ENCODE measurements at regions not wholly inside any gene's neighbourhood (a gene's known extent, or its start where the extent isn't known, plus 50 kb on each side); places are given as distances from the start of the nearest gene placed in this dataset.

- no peak overlapping the region for H3K4me3 ChIP-seq
- H3K27me3 ChIP-seq = no peaks in the 10 kb centered on the region
- no peak for TF ChIP-seq CTCF (IDR thresholded peaks at IDR 0.05)
- no peak for TF ChIP-seq EP300 (IDR thresholded peaks at IDR 0.05)
- no peak for TF ChIP-seq POLR2A (IDR thresholded peaks at IDR 0.05)
- TF ChIP-seq POLR2AphosphoS5 (IDR thresholded peaks at IDR 0.05) = no peak
- no peak overlapping the region for H3K27ac ChIP-seq
- no peaks in the 10 kb centered on the region for H3K9me3 ChIP-seq
- no peaks in the 10 kb centered on the region for H3K4me1 ChIP-seq
- WGBS, 5 donors = 83 to 97% (median 92%) methylated on average over 4 of the region's 4 CpGs
- no peak for DNase-seq
- H3K36me3 ChIP-seq = no peaks in the 10 kb centered on the region
- intact Hi-C loops (cut with DNase I; ENCODE audit: low total_unique reads) = no loop called here
Measured at GRCh38 chr1:63064135-63064534, 258.2 kb upstream of the FOXD3 start.

- no peak for TF ChIP-seq POLR2AphosphoS5 (IDR thresholded peaks at IDR 0.05)
- TF ChIP-seq CTCF (IDR thresholded peaks at IDR 0.05) = no peak
- no peak for TF ChIP-seq POLR2A (IDR thresholded peaks at IDR 0.05)
- no peak for TF ChIP-seq EP300 (IDR thresholded peaks at IDR 0.05)
- Histone ChIP-seq H3K4me1 (peaks cover 1 to 2% (median 1%) of the 10 kb centered on the region in 4 donors), H3K9me3 (no peaks in the 10 kb centered on the region), H3K27me3 (peaks cover 0 to 24% (median 13%) of the 10 kb centered on the region in 3 donors), H3K36me3 (no peaks in the 10 kb centered on the region), H3K27ac (no peak overlapping the region), H3K4me3 (no peak overlapping the region)
- intact Hi-C loops (cut with DNase I; ENCODE audit: low total_unique reads) = no loop called here
- no peak for DNase-seq
- WGBS, 5 donors = 80 to 91% (median 85%) methylated on average over 7 of the region's 7 CpGs
Measured at GRCh38 chr1:63068626-63069025, 253.7 kb upstream of the FOXD3 start.

GRCh38 chr1:63069214-63069613 is 253.2 kb upstream of the FOXD3 start:
- DNase-seq = no peak
- peaks cover 5 to 7% (median 6%) of the 10 kb centered on the region in 4 donors for H3K4me1 ChIP-seq
- intact Hi-C loops (cut with DNase I; ENCODE audit: low total_unique reads) = no loop called here
- TF ChIP-seq EP300 (IDR thresholded peaks at IDR 0.05) (no peak), POLR2A (IDR thresholded peaks at IDR 0.05) (no peak), CTCF (IDR thresholded peaks at IDR 0.05) (no peak), POLR2AphosphoS5 (IDR thresholded peaks at IDR 0.05) (no peak)
- H3K27ac ChIP-seq = no peak overlapping the region
- WGBS, 5 donors = 83 to 93% (median 88%) methylated on average over 6 of the region's 6 CpGs
- H3K36me3 ChIP-seq = no peaks in the 10 kb centered on the region
- peaks cover 0 to 30% (median 19%) of the 10 kb centered on the region in 3 donors for H3K27me3 ChIP-seq
- H3K9me3 ChIP-seq = no peaks in the 10 kb centered on the region
- H3K4me3 ChIP-seq = no peak overlapping the region

- intact Hi-C loops (cut with DNase I; ENCODE audit: low total_unique reads) = no loop called here
Measured at GRCh38 chr1:63073309-63074306, 248.8 kb upstream of the FOXD3 start.

More at GRCh38 chr1:63073309-63074306, 248.8 kb upstream of the FOXD3 start:
- DNase-seq = peak in 1 of 2 donors; percentile 75
- peaks cover 5 to 10% (median 7%) of the 10 kb centered on the region in 4 donors for H3K4me1 ChIP-seq
- WGBS, 5 donors = 7 to 18% (median 9%) methylated on average over 31 to 41 of the region's 41 CpGs
- peak overlapping the region in 3 of 4 donors; percentile 9 to 32 (median 13) for H3K4me3 ChIP-seq
- no peak for TF ChIP-seq POLR2A (IDR thresholded peaks at IDR 0.05)
- TF ChIP-seq POLR2AphosphoS5 (IDR thresholded peaks at IDR 0.05) = no peak
- TF ChIP-seq EP300 (IDR thresholded peaks at IDR 0.05) = no peak
- TF ChIP-seq CTCF (IDR thresholded peaks at IDR 0.05) = no peak
- H3K27ac ChIP-seq = no peak overlapping the region
- peaks cover 5 to 64% (median 31%) of the 10 kb centered on the region in 3 donors for H3K27me3 ChIP-seq
- H3K9me3 ChIP-seq = peaks cover 0 to 11% (median 10%) of the 10 kb centered on the region in 4 donors
- no peaks in the 10 kb centered on the region for H3K36me3 ChIP-seq
